CD4-positive, alpha-beta T cell treated with Interleukin-17A for 4 hours (primary cell): ENCODE measurements at regions not wholly inside any gene's neighbourhood (a gene's known extent, or its start where the extent isn't known, plus 50 kb on each side); places are given as distances from the start of the nearest gene placed in this dataset.
"Not testable (repeated sequence)": the region's sequence is repeated elsewhere in the genome, so short reads cannot be mapped to it uniquely, and the experiment has no call there.

ENCODE experiments used
- DNase-seq: peaks from one replicate; pipeline ENCODE4 v3.0.0-alpha.2; 2020; ENCODE audit warnings: mixed read lengths

DNA sequence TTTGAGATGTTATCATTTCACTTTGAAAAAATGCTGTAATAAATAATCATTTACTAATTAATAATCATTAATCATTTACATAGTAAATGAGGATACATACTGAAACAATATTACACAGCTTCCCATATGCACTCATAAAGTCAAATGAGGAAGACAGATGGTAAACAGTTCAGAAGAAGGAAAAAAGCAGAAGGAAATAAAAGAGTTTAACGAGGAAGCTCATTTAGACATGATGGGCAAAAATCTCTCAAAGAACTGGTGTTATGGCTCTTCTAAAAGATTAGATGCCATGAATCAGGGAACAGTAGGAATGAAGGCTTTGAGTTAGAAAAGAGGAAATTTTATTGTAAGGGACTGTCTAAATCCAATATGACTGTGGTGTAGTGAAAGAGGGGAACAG lies 347.6 kb downstream of the PTPRC start:
- DNase-seq, result no peak

DNA sequence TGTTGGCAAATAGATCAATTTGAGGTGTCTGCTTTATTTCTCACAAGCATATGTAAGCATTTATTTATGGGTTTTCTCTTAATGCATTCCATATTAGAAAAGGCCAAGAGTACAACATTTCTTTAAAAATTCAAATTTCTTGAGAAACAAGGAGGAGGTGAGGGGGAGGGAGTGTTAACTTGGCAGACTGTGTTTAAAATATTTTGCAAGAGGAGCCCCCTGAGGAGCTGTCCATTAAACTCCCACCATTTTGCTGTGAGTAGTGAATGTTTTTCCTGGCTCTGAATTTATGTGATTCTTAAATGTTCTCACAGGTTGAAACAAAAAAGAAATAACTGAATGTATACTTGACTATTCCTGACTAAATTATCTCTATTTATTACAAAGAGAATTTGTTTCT lies 363.8 kb downstream of the PTPRC start:
- no peak for DNase-seq

DNA sequence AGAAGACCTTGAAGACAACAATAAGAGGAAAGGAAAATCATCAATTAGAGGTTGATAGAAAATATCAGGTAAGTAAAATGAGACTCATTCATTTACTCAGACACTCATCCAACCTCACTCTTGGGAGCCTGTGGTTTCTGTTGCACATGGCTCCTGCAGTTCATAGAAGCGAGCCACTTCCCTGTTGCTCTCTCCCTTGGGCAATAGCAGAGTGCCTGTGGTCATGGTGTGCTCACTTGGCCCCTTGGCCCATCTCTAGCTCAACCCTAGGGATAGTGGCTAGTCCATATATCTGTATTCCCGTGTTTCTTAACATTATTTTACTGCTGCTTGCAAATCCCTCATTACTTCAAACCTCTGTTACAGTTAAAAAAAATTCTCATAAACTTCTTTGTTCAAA lies 368.6 kb downstream of the PTPRC start:
- no peak for DNase-seq

DNA sequence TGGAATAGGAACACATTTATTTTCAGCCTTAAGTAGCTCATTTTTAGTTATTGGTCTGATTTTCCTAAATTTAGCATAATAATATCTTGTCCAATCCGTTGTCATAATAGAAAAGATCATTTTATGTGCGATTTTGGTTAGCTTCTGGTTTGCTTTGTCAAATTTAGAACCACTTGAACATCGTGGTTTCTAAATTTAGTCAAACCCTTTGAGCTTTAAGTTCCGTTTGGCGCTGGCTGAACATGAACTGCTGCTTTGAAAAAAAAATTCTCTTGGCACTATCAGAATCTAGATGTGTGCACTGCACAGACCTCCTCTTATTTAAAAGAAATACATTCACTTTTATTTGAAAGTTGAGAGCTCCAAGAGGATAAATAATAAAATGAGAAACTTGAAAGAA lies 370.6 kb downstream of the PTPRC start:
- no peak for DNase-seq

DNA sequence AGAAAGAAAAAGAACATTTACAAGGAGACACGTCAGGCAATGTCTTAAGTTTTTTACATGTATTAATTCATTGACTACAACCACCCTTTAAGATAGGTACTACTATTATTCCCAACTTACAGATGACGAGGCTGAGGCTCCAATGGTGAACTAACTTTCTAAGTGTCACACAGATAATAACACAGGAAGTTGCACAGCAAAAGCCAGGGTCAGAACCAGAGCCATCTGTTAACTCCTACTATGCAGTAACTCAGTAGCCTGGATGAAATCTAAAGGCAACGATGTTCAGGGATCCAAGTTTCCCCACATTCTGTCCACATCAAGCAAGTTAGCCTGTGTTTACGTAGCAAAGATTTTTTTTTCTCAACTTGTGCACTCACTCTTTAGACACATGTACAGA lies 371.7 kb downstream of the PTPRC start:
- DNase-seq, result peak; percentile 7

DNA sequence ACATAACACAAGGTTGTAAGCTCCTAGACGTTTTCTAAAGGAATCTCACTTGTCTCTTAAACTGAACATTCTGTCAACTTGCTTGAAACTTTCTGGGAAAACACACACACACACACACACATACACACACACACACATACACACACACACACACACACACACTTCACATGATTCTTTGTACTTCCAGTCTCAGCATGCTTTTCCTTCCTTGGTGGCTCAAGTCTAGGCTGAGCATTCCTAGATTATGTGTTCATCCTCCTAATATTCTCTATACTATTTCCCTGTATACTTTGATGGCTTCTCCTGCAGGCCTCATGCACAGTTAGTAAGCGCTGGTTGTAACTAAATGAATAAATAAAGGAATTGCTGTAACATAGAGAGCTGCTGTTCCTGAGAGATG lies 372.1 kb downstream of the PTPRC start:
- no peak for DNase-seq

DNA sequence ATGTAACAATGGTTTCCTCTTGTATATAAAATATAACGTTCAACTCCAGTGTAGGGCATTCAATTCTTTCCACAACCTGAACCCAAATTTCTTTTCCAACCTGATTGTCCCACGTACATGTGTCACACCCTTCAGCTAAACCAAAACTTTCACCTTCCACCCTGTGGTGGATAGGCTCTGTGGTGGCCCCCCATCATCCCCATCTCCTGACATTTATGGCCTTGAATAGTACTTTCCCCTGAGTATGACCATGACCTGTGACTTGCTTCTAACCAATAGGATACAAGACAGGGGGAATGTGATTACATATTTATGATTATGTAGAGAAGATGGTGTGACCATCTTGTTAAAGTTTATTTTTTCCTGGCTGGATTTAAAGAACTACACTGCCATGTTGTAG lies 377.0 kb downstream of the PTPRC start:
- no peak for DNase-seq

DNA sequence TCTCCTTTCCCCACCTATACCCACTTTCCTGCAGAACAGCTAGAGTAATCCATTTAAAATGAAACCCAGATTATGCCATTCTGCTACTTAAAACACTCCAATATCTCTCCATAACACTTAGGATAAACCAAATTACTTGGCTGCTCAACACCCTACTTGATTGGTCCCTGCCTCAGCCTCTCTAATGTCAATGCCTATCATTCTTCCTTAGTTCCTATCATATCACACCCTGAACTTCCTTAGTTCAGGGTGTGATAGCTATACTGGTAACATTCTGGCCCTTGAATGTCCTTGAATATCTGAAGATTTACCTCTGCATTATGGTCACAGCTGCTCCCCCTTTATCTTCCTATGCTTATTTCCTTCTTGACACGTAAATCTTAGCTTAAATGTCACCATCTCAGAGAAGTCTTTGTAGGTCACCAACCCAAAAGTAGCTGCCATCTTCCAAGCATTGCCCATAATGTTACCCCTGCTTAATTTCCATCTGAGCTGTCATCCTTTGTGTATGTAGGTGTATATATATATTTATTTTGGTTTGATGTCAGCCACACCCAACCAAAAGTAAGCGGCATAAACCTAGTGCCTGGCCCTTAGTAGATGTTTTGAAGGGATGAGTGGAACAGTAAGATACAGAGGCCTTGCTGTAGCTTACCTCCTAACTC lies 379.8 kb downstream of the PTPRC start:
- no peak for DNase-seq

DNA sequence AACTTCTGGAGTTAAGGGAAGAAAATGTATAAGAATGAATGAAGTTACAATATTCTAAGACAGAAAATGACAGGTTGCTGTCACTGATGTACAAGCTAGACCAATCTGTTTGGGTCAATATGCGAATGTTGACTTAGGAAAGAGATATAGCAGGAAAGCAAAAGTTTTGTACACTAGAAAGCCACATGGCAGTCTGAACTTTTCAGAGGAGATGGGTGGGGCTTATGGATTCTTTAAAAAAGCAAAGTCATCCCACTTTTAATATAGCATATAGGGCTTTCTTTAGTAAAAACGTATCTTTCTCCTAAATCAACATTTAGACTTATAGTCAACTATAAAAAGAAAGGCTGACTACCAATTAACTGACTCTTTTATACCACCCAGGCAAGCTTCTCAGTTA lies 381.2 kb downstream of the PTPRC start:
- DNase-seq, result no peak

DNA sequence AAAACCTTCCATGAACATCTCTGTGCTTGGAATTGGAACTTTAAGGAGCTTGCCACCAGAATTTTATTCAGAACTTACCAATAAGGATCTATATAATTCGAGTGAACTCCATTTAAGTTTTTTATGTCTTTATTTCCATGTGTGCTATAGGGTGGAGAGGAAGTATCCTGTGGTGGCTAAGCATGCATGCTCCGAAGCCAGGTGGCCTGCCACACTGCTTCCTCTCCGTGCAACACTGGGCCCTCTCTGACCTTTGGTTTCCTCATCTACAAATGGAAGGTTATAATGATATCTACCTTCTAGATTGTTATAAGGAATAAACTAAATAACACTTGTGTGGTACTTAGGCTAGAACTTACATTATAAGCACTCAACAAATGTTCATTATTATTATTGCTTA lies 382.1 kb downstream of the PTPRC start:
- no peak for DNase-seq

DNA sequence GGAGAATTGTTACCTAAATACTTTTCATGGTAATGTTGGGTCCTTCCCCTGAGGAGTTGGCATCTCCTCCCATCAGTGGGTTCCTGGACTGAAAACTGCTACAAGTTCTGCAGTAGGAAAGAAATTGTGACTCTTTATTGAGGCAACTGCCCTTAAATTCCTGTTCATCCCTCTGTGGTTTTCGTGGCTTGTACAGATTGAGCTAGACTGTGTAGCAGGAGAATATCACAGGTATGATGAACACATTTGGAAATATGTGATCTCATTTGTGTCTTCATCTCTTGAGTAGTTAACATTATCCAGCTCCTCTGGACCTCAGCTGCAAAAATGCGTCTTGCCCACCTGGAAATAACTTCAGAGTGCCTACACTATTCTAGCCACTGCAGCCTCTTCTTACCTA lies 390.6 kb downstream of the PTPRC start:
- DNase-seq, result no peak

DNA sequence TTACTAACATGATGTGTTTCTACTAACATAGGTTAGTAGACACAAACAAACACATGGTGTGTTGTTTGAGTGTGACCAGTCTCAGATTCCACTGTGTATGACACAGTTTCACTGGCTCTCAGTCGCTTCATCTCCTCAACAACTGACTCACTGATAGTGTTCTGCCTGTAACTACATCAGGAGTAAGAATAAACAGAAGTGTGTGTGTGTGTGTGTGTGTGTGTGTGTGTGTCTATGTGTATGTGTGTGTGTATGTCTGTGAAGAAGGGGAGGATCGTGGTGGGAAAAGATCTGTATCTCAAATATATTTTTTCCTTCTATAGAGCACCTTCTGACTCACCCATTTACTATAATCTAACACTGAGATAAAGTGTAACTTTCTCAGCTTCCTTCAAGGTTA lies 391.0 kb downstream of the PTPRC start:
- DNase-seq, result no peak

DNA sequence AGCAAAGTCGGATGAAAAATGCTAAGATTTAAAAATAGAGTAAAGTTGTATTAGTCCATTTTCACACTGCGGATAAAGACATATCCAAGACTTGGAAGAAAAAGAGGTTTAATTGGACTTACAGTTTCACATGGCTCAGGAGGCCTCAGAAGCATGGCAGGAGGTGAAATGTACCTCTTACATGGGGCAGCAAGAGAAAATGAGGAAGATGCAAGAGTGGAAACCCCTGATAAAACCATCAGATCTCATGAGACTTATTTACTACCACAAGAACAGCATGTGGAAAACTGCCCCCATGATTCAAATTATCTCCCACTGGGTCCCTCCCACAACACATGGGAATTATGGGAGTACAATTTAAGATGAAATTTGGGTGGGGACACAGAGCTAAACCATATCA lies 391.7 kb downstream of the PTPRC start:
- not testable (repeated sequence) for DNase-seq

DNA sequence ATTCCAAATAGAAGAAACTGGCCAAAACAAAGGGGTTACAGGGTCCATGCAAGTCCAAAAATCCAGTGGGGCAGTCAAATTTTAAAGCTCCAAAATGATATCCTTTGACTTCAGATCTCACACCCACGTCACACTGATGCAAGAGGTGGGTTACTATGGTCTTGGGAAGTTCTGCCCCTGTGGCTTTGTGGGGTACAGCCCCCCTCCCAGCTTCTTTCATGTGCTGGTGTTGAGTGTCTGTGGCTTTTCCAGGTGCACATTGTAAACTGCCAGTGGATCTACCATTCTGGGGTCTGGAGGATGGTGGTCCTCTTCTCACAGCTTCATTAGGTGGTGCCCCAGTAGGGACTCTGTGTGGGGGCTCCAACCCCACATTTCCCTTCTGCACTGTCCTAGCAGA lies 392.3 kb downstream of the PTPRC start:
- not testable (repeated sequence) for DNase-seq

DNA sequence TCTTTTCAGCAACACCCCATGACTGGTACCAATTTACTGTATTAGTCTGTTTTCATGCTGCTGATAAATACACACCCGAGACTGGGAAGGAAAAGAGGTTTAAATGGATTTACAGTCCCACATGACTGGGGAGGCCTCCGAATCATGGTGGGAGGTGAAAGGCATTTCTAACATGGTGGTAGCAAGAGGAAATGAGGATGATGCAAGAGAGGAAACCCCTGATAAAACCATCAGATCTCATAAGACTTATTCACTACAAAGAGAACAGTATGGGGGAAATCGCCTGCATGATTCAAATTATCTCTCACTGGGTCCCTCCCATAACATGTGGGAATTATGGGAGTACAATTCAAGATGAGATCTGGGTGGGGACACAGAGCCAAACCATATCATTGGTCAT lies 393.6 kb downstream of the PTPRC start:
- not testable (repeated sequence) for DNase-seq

DNA sequence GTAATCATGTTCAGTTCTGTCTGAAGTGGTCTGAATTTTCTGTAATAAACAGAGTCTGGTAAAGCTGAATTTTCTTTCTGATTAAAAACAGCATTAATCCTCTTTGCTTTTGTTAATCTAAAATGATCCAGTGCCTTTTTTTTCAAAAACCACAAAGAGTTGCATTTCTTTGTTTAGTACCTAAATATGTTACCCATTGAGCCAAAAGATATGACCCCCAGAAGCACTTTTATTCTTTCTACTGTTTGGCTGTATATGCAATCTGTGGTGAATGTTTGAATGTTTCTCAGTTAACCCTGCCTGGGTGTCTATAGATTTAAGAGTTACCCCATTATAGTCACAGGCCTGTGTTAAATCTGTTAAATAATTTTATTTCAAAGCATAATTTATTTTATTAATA lies 394.8 kb downstream of the PTPRC start:
- no peak for DNase-seq

DNA sequence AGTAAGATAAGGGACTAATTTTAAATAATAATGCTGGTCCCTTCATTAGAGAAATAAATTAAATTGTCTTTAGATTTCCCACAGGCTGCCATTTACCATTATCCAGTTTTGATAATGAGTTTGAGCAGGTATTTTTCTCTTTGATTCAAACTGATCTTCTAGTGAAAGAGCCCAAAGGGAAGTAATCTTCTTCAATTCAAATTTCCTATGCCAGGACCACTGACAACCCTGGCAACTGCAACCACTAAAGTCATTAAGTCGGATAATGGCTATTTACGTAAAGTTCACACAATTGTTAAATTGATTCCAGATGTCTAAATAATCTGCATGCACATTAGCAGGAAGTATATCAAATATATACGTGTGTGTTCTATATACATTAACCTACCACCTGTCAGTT lies 399.3 kb downstream of the PTPRC start:
- DNase-seq, result no peak

DNA sequence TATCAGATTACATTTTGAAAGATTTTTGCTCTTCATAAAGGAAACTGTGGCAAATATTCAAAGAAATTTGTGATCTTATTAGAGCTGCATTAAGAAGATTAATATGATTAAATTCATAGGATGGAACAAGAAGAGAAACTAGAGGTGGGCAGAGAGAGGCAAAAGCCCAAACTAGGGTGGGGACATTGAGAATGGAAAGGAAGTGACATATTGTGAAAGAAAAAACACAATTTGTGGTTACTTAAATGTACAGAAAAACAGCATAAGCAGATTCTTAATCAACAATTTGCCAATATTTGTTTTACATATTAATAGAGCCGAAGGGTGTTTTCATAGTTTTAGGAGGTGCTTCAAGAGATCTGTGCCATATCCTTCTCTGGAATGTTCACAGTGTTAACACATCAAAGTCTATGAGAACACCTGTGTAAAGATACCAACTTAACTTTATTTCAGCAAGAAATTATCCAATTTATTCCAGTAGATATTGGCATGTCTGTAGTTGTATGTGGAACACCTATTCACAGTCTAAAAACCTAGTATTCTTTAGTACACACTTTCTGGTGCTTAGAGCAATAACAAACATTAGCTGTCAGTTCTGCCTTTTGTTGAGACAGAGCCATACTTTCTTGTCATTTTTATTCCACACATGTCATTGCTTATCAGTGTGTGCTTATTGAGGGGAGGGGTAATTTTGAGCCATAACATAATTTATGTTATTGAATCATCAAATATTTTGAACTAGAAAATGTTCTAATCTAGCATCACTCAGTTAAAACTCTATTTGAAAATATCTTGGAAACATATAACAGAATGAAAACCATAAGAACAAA lies 401.5 kb downstream of the PTPRC start:
- DNase-seq, result no peak

DNA sequence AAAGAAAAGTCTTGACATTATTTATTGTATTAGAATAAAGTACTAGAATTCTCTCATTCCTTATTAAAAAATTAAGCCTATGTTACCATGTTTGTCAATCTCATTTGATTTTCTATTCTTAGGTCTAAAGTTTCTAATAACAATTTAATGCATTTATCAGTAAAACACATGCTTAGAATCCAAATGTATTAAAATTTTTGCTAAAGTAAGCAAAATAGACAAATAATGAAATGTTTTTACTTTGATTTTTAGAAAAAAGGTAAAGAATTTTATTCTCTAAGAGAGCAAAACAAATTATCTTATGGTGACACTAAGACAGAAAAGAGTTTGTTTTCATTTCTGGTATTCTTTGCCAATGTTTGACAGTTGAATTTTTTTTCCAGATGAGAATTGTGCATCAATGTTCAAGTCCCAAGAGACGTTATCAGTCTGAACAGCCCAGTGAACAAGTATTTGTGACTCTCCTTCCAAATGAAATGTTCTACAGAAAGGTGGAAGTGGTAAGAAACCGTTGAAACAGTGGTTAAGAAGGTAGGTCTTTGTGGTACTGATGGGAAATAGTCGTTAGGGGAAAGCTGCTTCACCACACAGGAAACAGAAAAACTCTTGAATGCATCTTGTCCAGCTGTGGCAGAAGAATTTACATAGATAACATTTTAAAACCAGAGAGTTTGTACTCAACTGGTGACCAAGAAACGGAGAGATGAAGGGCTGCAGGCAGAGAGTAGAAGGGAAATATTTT lies 402.5 kb downstream of the PTPRC start:
- DNase-seq, result no peak

DNA sequence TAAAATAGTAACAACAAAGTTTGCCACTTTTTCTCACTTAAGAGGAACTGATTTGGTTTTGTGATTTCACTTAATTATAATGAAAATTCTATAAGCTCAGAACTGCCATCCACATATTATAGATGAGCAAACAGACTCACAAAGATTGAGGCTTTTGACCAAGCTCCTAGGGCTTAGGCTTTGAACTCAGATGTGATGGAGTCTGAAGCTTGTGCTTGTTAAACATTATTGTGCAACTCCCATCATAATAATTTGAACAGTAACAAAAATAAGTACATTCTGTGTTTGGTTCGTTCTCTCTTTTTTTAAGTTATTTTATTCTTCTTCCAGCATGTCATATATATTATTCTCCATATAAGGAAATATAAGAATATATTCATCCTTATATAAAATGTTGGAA lies 403.4 kb downstream of the PTPRC start:
- no peak for DNase-seq

DNA sequence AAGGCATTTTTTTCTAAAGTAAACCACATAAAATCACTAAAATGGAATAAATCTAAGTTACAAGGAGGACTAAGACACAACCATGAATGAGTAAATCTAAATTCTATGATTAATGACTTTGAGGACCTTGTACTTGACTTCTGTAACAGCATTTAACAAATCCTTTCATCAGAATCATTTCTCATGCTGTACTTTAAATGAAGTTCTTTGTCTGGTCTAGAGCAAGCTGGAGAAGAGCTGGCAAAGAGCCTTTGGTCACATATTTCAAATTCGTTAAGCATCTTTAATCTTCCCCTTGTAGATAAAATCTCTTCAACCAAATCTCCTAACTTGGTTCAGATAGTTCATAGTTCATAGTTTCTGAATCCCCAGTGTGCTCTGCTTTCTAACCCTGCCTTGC lies 405.4 kb downstream of the PTPRC start:
- no peak for DNase-seq

DNA sequence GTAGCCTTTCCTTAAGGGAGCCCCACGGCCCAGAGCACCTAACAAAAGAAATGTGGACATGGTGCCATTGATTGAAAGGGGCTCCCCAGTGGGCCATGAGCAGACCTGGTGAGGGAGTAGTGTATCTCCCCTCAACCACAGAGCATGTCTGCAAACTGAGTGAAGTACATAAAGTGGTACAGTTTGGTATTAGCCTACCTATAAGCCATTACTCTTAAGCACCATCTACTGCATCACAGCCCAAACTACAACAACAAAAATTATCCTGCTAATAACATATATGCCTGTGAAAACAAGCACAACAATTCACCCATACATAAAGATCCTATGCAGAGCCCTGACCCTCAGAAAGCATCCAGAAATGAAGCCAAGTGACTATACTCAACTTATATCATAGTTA lies 407.8 kb downstream of the PTPRC start:
- DNase-seq, result no peak

DNA sequence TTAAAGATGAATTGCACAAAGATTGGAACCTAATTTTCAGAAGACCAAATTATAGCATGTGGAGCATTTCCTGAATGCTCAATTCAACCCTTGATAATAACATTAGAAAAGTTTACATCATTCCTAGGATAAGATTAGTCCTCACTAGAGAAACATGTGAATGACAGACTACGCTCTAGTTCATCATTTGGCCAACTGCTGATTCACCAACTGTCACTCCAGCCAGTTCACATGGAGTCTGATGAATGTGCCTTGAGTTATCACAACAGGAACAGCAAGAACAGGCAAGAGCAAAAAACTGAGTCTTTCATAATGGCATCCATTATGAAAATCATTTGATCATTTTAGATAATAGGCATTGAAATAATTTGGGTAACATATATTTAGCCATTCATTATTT lies 415.9 kb downstream of the PTPRC start:
- DNase-seq, result no peak

DNA sequence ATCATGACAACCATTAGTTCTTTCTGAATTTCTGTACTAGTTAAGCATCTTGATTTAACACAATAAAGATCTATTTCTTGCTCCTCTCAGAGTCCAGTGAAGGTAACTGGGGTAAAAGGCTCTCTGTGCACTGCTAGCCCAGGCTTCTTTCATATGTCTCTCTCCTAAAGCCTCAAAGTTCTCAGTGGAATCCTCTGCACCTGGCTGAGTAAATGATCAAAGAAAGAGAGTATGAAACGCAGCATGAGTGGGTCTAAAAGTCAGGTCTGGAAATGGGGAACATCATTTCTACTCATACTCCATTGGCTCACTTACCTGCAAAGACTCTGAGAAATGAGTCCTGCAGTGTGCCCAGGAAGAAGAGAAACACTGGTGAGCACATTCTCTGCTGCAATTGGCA lies 418.5 kb downstream of the PTPRC start:
- no peak for DNase-seq
